Ascending aorta (tissue), 2 donors: ENCODE measurements at regions not wholly inside any gene's neighbourhood (a gene's known extent, or its start where the extent isn't known, plus 50 kb on each side); places are given as distances from the start of the nearest gene placed in this dataset.

Experiments
- DNase-seq, 2 donors: peaks; one replicate each; pipeline ENCODE4 v3.0.0-alpha.2; 2019; ENCODE audit warnings: low spot score in 2 of 2
- H3K27ac ChIP-seq, 2 donors: fragments of 200-600 bp; sonication (generic); one replicate each; pipeline ENCODE4 v1.5.1; 2016 to 2017; ENCODE audit warnings: mild to moderate bottlenecking in 1 of 2
- H3K27me3 ChIP-seq: fragments of 200-600 bp; sonication (generic); one replicate; pipeline ENCODE4 v1.5.1; 2017
- H3K36me3 ChIP-seq, 2 donors: fragments of 200-600 bp; sonication (generic); one replicate each; pipeline ENCODE4 v1.5.1; 2016
- H3K4me1 ChIP-seq, 2 donors: fragments of 200-600 bp; sonication (generic); one replicate each; pipeline ENCODE4 v1.5.1; 2016 to 2017; ENCODE audit warnings: mild to moderate bottlenecking in 1 of 2
- H3K4me3 ChIP-seq, 2 donors: fragments of 200-600 bp; sonication (generic); one replicate each; pipeline ENCODE4 v1.5.1; 2016 to 2017; ENCODE audit warnings: mild to moderate bottlenecking in 1 of 2
- H3K9me3 ChIP-seq, 2 donors: fragments of 200-600 bp; sonication (generic); one replicate each; pipeline ENCODE4 v1.5.1; 2016
- intact Hi-C: fragments of 100-400 bp; cut with DNase I; formaldehyde crosslinking; loops from one replicate; pipeline ENCODE4 v1.15.1; 2023
- TF ChIP-seq, protein P1 (sequence below), 3 experiments: fragments of 200-600 bp in 2 of 3; fragments of 450-650 bp in 1 of 3; sonication (generic) in 2 of 3; IDR thresholded peaks; one replicate each; pipeline ENCODE4 v1.5.1; 2016 to 2019; ENCODE audit warnings: antibody characterized with exemption in 3 of 3, mild to moderate bottlenecking in 1 of 3, moderate library complexity in 1 of 3

DNA sequence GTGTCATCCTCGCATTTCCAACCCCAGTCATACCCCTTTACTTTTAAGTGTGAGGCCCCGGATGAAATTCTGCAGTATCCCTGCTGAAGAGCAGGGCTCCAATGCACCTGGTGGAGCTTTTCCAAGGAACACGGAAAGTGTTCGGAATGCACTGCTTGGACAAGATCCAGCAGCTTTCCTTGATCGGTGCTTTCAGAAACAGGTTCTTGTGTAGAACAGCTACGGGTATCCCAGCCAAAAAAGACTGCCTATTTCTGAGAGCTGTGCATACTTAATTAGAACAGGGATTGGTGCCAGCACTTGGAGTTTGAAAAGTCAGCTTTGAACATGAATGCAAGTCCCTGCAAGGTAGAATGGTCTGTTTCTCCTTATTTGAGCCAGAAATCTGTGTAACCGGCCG, 87.2 kb upstream of the C1QTNF9B start:
- H3K36me3 ChIP-seq, result no peaks in the 10 kb centered on the region
- H3K4me3 ChIP-seq, result no peak overlapping the region
- H3K4me1 ChIP-seq, result no peaks in the 10 kb centered on the region
- TF ChIP-seq, protein P1, sequence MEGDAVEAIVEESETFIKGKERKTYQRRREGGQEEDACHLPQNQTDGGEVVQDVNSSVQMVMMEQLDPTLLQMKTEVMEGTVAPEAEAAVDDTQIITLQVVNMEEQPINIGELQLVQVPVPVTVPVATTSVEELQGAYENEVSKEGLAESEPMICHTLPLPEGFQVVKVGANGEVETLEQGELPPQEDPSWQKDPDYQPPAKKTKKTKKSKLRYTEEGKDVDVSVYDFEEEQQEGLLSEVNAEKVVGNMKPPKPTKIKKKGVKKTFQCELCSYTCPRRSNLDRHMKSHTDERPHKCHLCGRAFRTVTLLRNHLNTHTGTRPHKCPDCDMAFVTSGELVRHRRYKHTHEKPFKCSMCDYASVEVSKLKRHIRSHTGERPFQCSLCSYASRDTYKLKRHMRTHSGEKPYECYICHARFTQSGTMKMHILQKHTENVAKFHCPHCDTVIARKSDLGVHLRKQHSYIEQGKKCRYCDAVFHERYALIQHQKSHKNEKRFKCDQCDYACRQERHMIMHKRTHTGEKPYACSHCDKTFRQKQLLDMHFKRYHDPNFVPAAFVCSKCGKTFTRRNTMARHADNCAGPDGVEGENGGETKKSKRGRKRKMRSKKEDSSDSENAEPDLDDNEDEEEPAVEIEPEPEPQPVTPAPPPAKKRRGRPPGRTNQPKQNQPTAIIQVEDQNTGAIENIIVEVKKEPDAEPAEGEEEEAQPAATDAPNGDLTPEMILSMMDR (IDR thresholded peaks at IDR 0.05), result no peak
- H3K27me3 ChIP-seq, result no peaks in the 10 kb centered on the region
- intact Hi-C loops, result no loop called here
- DNase-seq, result no peak
- no peaks in the 10 kb centered on the region for H3K9me3 ChIP-seq
- H3K27ac ChIP-seq, result no peak overlapping the region

DNA sequence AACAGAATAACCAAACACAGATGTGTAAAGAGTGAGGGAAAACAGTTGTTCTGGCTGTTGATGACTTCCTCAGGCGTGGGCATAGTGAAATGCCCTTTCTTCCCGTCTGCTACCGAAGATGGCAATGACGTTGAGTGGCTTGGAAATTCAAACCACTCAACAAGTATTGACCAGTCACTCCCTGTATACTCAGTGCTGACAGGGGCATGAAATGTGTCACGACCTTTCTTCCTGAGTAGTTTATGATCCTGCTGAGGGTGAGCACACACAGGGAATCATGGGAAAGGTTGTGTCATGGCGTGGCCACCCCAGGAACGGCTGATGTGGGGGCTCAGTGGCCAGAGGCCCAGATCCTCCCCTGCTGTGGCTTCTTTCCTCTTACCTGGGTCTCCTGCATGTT, 87.8 kb upstream of the C1QTNF9B start:
- TF ChIP-seq, protein P1 (IDR thresholded peaks at IDR 0.05), result no peak
- H3K27ac ChIP-seq, result no peak overlapping the region
- no peak for DNase-seq
- H3K4me1 ChIP-seq, result no peaks in the 10 kb centered on the region
- H3K9me3 ChIP-seq, result no peaks in the 10 kb centered on the region
- H3K4me3 ChIP-seq, result no peak overlapping the region
- no peaks in the 10 kb centered on the region for H3K27me3 ChIP-seq
- H3K36me3 ChIP-seq, result no peaks in the 10 kb centered on the region
- intact Hi-C loops, result no loop called here

DNA sequence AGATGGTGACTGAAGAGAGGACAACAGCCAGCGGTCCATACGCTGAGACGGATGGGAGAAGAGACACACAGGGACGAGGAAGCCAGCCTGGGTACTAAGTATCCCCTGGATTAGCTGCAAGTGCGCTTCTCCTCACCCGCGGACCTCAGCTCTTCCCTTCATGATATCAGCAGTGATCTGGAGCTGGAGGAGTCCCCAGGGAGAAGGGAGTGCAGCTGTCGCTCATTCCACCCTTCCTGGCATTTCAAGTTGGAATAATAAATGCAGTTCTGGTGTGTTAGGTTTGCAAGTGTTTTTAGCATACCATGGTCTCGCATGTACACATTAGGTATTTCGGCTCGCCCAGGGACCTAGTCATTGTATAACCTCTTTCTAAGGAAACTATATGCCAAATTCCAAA, 88.5 kb upstream of the C1QTNF9B start:
- no peaks in the 10 kb centered on the region for H3K4me1 ChIP-seq
- no peaks in the 10 kb centered on the region for H3K36me3 ChIP-seq
- no peak overlapping the region for H3K27ac ChIP-seq
- no peak overlapping the region for H3K4me3 ChIP-seq
- H3K27me3 ChIP-seq, result no peaks in the 10 kb centered on the region
- DNase-seq, result no peak
- TF ChIP-seq, protein P1 (IDR thresholded peaks at IDR 0.05), result no peak
- no peaks in the 10 kb centered on the region for H3K9me3 ChIP-seq
- intact Hi-C loops, result no loop called here

DNA sequence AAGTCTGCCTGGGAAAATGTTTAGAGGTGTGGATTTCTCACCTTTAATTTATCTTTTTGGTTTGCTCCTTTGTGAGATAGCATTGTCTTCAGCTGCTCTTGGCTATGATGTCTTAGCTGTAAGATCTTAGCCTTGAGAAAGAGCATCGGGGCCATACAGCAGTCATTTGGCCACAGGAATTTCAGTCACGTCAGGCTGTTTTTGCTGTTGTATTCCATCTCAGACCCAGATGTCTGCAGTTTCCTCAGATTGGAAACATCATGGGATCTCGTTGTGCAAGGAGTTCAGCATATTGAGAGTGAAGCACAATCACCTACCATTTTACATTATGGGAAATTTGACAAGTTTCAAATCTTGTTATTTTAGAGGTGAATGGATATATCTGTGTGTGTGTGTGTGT, 89.3 kb upstream of the C1QTNF9B start:
- Histone ChIP-seq H3K9me3 (no peaks in the 10 kb centered on the region), H3K27ac (no peak overlapping the region), H3K27me3 (no peaks in the 10 kb centered on the region), H3K4me1 (no peaks in the 10 kb centered on the region), H3K4me3 (no peak overlapping the region), H3K36me3 (no peaks in the 10 kb centered on the region)
- intact Hi-C loops, result no loop called here
- DNase-seq, result no peak
- TF ChIP-seq, protein P1 (IDR thresholded peaks at IDR 0.05), result no peak

DNA sequence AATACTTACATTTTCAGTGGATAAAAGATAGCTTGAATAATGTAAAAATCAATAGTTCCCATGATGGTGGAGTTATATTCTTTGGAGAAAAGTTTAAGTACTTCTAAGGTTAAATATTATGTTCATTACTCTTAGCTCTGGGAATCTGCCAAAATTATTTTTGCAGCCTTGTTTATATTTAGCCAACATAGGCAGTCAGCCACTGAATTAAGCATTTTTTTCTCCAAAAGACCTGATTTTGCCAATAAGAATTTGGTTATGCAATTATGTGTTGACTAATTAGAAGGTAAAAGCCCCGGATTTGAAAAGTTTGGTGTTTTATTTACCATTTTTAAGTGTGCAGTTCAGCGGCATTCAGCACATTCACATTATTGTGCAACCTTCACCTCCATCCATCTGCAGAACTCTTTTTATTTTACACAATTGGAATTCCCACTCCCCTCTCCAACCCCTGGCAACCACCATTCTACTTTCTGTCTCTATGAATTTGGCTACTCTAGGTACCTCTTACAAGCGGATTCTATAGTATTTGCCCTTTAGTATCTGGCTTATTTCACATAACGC, 90.1 kb upstream of the C1QTNF9B start:
- TF ChIP-seq, protein P1 (IDR thresholded peaks at IDR 0.05), result no peak
- Histone ChIP-seq H3K4me3 (no peak overlapping the region), H3K27ac (no peak overlapping the region), H3K4me1 (no peaks in the 10 kb centered on the region), H3K27me3 (no peaks in the 10 kb centered on the region), H3K9me3 (no peaks in the 10 kb centered on the region), H3K36me3 (no peaks in the 10 kb centered on the region)
- DNase-seq, result no peak
- intact Hi-C loops, result no loop called here

DNA sequence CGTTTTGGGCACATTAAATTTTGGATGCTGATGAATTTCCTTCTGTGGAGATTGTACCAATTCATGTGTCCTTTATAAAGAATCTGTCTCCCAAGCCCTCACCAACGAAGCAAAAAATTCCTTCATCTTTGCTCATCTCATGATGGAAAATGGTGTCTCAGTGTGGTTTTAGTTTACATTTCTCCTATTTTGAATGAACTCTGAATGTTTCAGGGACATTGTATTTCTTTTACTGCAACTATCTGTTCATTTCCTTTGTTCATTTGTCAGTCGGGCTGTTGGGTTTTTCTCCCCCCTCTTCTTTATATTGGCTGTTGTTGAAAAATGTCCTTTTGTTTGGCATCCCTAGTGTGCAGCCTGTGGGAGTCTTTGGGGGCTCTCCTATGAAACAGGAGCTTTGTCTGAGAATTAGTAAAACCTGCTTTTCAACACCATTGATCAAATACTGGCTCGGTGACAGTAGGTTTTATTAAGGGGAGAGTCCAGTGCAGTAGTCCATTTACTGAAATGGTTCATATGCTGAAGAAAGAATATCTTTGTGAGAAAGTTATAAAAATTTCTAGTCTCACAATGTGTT, 91.3 kb upstream of the C1QTNF9B start:
- Histone ChIP-seq H3K36me3 (no peaks in the 10 kb centered on the region), H3K27ac (no peak overlapping the region), H3K27me3 (no peaks in the 10 kb centered on the region), H3K4me1 (no peaks in the 10 kb centered on the region), H3K4me3 (no peak overlapping the region), H3K9me3 (no peaks in the 10 kb centered on the region)
- TF ChIP-seq, protein P1 (IDR thresholded peaks at IDR 0.05), result no peak
- no peak for DNase-seq
- intact Hi-C loops, result no loop called here
